SK-N-SH treated with all-trans-retinoic acid at 6 μM for 48 hours (cell line): ENCODE measurements at regions not wholly inside any gene's neighbourhood (a gene's known extent, or its start where the extent isn't known, plus 50 kb on each side); places are given as distances from the start of the nearest gene placed in this dataset.

Experiments
- ATAC-seq: fragments of 200-7000 bp; cut with Tn5 transposase; 3 replicates; pipeline ENCODE4 v1.9.1; 2020; ENCODE audit warnings: mild to moderate bottlenecking, moderate library complexity
- ARNTL ChIP-seq: fragments of 450-650 bp; formaldehyde crosslinking; IDR thresholded peaks from 2 replicates; pipeline ENCODE4 v1.5.0; 2020; ENCODE audit warnings: low read depth, mild to moderate bottlenecking, moderate library complexity, borderline replicate concordance
- BACH2 ChIP-seq: fragments of 250-450 bp; sonication (Bioruptor Pico); IDR thresholded peaks from 2 replicates; pipeline ENCODE4 v1.9.0; 2021; ENCODE audit warnings: mild to moderate bottlenecking, borderline replicate concordance
- CREB5 ChIP-seq: fragments of 250-450 bp; sonication (Bioruptor Pico); IDR thresholded peaks from 2 replicates; pipeline ENCODE4 v1.5.1; 2020; ENCODE audit warnings: low read depth, mild to moderate bottlenecking, moderate library complexity
- ESRRG ChIP-seq: fragments of 250-450 bp; sonication (Bioruptor Pico); IDR thresholded peaks from 2 replicates; pipeline ENCODE4 v1.6.1; 2021; ENCODE audit warnings: mild to moderate bottlenecking
- GLIS3 ChIP-seq: fragments of 250-450 bp; sonication (Bioruptor Pico); IDR thresholded peaks from 2 replicates; pipeline ENCODE4 v1.5.0; 2020; ENCODE audit warnings: mild to moderate bottlenecking, moderate library complexity
- PPARA ChIP-seq: fragments of 250-450 bp; sonication (Bioruptor Pico); IDR thresholded peaks from 2 replicates; pipeline ENCODE4 v1.5.0; 2020; ENCODE audit warnings: mild to moderate bottlenecking, borderline replicate concordance
- RARB ChIP-seq: fragments of 250-450 bp; sonication (Bioruptor Pico); IDR thresholded peaks from 2 replicates; pipeline ENCODE4 v1.8.0; 2021; ENCODE audit warnings: mild to moderate bottlenecking, moderate library complexity
- SNAI2 ChIP-seq: fragments of 250-450 bp; sonication (Bioruptor Pico); IDR thresholded peaks from 2 replicates; pipeline ENCODE4 v1.5.0; 2020; ENCODE audit warnings: mild to moderate bottlenecking, moderate library complexity
- TCF4 ChIP-seq: fragments of 250-450 bp; sonication (Bioruptor Pico); IDR thresholded peaks from 2 replicates; pipeline ENCODE4 v1.8.0; 2021; ENCODE audit warnings: mild to moderate bottlenecking, moderate library complexity, borderline replicate concordance
- TOX ChIP-seq: fragments of 250-450 bp; sonication (Bioruptor Pico); IDR thresholded peaks from 2 replicates; pipeline ENCODE4 v1.8.0; 2021; ENCODE audit warnings: mild to moderate bottlenecking, moderate library complexity, borderline replicate concordance
- ZC3H10 ChIP-seq: fragments of 250-450 bp; sonication (Bioruptor Pico); IDR thresholded peaks from 2 replicates; pipeline ENCODE4 v1.5.1; 2021; ENCODE audit warnings: mild to moderate bottlenecking, moderate library complexity
- ZFP3 ChIP-seq: fragments of 250-450 bp; sonication (Bioruptor Pico); IDR thresholded peaks from 2 replicates; pipeline ENCODE4 v1.5.0; 2020; ENCODE audit warnings: mild to moderate bottlenecking, moderate library complexity
- ZFP30 ChIP-seq: fragments of 450-650 bp; formaldehyde crosslinking; IDR thresholded peaks from 2 replicates; pipeline ENCODE4 v1.5.0; 2022; ENCODE audit warnings: mild to moderate bottlenecking, moderate library complexity
- ZNF565 ChIP-seq: fragments of 450-650 bp; formaldehyde crosslinking; conservative IDR thresholded peaks from 2 replicates; pipeline ENCODE4 v1.5.0; 2020; ENCODE audit warnings: low read depth, mild to moderate bottlenecking, moderate library complexity
- ZNF70 ChIP-seq: fragments of 450-650 bp; formaldehyde crosslinking; IDR thresholded peaks from 2 replicates; pipeline ENCODE4 v1.5.0; 2020; ENCODE audit warnings: mild to moderate bottlenecking, moderate library complexity
- ZNF8 ChIP-seq: fragments of 450-650 bp; formaldehyde crosslinking; IDR thresholded peaks from 2 replicates; pipeline ENCODE4 v1.5.0; 2020; ENCODE audit warnings: mild to moderate bottlenecking, moderate library complexity
- TF ChIP-seq, protein P1 (sequence below): fragments of 250-450 bp; sonication (Bioruptor Pico); IDR thresholded peaks from 2 replicates; pipeline ENCODE4 v1.8.0; 2021; ENCODE audit warnings: low read depth, mild to moderate bottlenecking, moderate library complexity, borderline replicate concordance
- TF ChIP-seq, protein P2 (sequence below): fragments of 250-450 bp; sonication (Bioruptor Pico); IDR thresholded peaks from 2 replicates; pipeline ENCODE4 v1.5.1; 2021; ENCODE audit warnings: mild to moderate bottlenecking, moderate library complexity

- TF ChIP-seq, protein P1, sequence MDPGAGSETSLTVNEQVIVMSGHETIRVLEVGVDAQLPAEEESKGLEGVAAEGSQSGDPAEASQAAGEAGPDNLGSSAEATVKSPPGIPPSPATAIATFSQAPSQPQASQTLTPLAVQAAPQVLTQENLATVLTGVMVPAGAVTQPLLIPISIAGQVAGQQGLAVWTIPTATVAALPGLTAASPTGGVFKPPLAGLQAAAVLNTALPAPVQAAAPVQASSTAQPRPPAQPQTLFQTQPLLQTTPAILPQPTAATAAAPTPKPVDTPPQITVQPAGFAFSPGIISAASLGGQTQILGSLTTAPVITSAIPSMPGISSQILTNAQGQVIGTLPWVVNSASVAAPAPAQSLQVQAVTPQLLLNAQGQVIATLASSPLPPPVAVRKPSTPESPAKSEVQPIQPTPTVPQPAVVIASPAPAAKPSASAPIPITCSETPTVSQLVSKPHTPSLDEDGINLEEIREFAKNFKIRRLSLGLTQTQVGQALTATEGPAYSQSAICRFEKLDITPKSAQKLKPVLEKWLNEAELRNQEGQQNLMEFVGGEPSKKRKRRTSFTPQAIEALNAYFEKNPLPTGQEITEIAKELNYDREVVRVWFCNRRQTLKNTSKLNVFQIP (CRISPR knock-in tag) = no peak
- TF ChIP-seq ZNF8 (CRISPR knock-in tag) = no peak
- no peak for TF ChIP-seq ZFP3 (CRISPR knock-in tag)
- TF ChIP-seq, protein P2, sequence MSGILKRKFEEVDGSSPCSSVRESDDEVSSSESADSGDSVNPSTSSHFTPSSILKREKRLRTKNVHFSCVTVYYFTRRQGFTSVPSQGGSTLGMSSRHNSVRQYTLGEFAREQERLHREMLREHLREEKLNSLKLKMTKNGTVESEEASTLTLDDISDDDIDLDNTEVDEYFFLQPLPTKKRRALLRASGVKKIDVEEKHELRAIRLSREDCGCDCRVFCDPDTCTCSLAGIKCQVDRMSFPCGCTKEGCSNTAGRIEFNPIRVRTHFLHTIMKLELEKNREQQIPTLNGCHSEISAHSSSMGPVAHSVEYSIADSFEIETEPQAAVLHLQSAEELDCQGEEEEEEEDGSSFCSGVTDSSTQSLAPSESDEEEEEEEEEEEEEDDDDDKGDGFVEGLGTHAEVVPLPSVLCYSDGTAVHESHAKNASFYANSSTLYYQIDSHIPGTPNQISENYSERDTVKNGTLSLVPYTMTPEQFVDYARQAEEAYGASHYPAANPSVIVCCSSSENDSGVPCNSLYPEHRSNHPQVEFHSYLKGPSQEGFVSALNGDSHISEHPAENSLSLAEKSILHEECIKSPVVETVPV (CRISPR knock-in tag) = no peak
- TF ChIP-seq RARB (CRISPR knock-in tag) = no peak
- no peak for TF ChIP-seq GLIS3 (CRISPR knock-in tag)
- TF ChIP-seq ARNTL (CRISPR knock-in tag) = no peak
- no peak for TF ChIP-seq ESRRG (CRISPR knock-in tag)
- no peak for TF ChIP-seq PPARA (CRISPR knock-in tag)
- ATAC-seq = no peak
Measured at GRCh38 chr18:38616306-38616705, 1050.7 kb upstream of the CELF4 start.

DNA sequence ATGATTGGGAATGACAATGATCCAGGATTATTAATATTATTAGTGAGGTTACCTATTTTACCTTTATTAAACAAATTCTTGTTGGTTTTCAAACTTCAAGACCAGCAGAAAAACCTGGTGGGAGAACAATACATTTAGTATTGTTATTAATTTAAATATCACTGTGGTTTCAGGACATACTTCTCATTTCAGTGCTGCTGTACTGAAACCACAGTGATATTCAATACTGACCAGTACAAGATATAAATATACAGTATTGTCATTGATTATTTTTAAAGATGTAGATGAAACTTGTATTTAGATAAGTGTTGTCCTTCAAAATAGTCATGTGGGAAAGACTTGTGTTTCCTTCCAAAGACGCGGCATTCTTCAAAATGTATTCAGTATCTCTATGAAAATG is 1047.3 kb upstream of the CELF4 start:
- TF ChIP-seq ZC3H10 (no peak), ESRRG (CRISPR knock-in tag) (no peak)
- TF ChIP-seq, all 23 proteins: peak for 0
- ATAC-seq = no peak

DNA sequence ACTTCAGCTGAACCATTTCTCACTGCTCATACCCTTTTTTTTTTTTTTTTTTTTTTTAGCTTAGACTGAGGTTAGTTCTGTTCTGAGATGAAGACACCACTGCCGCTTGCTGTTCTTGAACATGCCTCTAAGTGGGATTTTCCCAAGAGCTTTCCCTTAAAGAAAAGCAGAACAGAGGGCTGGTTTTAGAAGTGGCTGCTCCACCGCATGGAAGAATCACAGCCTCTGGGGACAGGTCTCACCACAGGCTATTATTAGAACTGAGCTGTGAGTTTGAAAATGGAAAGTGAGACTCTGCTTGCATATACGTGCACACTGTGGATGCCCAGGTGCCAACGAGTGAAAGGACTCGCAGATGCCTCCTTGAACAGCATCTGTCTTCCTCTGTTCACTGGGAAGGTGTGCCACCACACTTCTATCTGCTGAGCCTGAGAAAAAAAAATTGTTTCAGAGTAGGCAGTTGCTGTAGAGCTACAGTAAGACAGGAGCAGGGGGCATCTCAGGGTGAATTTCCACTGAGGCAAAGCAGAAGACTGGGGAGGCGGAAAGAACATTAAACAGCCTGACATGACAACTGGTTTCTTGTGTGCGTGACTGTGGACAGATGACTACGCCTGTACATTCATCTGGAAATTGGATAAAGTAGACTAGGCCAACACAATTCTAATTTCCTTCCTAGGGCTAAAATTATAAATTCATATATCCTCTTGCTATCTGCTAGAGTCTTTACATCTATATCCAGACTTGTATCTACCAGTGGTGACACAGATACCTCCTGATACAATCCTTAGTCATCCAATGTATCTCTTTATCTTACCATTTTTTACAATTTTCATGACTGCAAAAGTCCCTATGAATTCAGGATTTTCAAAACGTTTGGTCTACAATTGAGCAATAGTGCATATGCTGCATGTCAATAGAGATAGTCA is 1045.7 kb upstream of the CELF4 start:
- TF ChIP-seq TCF4 (CRISPR knock-in tag) (no peak), ZNF565 (no peak), ZFP3 (CRISPR knock-in tag) (no peak), ZFP30 (CRISPR knock-in tag) (no peak), BACH2 (CRISPR knock-in tag) (no peak), ARNTL (CRISPR knock-in tag) (no peak), TOX (CRISPR knock-in tag) (no peak), ZNF8 (CRISPR knock-in tag) (no peak), SNAI2 (no peak), PPARA (CRISPR knock-in tag) (no peak)
- TF ChIP-seq, protein P1 (CRISPR knock-in tag) = no peak
- TF ChIP-seq, protein P2 (CRISPR knock-in tag) = no peak
- TF ChIP-seq, all 23 proteins: peak for 0
- ATAC-seq = no peak

- ATAC-seq = no peak
- no peak for TF ChIP-seq GLIS3 (CRISPR knock-in tag)
- TF ChIP-seq, protein P2 (CRISPR knock-in tag) = no peak
- TF ChIP-seq CREB5 (CRISPR knock-in tag) = no peak
- no peak for TF ChIP-seq ZFP30 (CRISPR knock-in tag)
- no peak for TF ChIP-seq ARNTL (CRISPR knock-in tag)
- no peak for TF ChIP-seq ZNF70 (CRISPR knock-in tag)
- TF ChIP-seq ZFP3 (CRISPR knock-in tag) = no peak
Measured at GRCh38 chr18:38606841-38607240, 1041.2 kb upstream of the CELF4 start.
